HUDEP-2 (cell line): ENCODE measurements at regions not wholly inside any gene's neighbourhood (a gene's known extent, or its start where the extent isn't known, plus 50 kb on each side); places are given as distances from the start of the nearest gene placed in this dataset.

Experiments
- DNase-seq, 76 experiments: peaks; one replicate each; lab custom pipeline; 2025; ENCODE audit not compliant: unreplicated experiment in 76 of 76; lab: John Stamatoyannopoulos, UW

- no peak for DNase-seq
Measured at GRCh38 chr20:43863821-43864544, 50.7 kb upstream of the TOX2 start.

- no peak for DNase-seq
Measured at GRCh38 chr20:43863330-43863729, 51.3 kb upstream of the TOX2 start.

GRCh38 chr20:43862438-43862837 is 52.2 kb upstream of the TOX2 start:
- no peak for DNase-seq

GRCh38 chr20:43859994-43860393 is 54.7 kb upstream of the TOX2 start:
- no peak for DNase-seq

- no peak for DNase-seq
Measured at GRCh38 chr20:43857932-43858331, 56.7 kb upstream of the TOX2 start.

GRCh38 chr20:43857127-43857526 is 57.5 kb upstream of the TOX2 start:
- no peak for DNase-seq

- DNase-seq = no peak
Measured at GRCh38 chr20:43855803-43856202, 58.8 kb upstream of the TOX2 start.

GRCh38 chr20:43853918-43854317 is 60.7 kb upstream of the TOX2 start:
- DNase-seq = no peak

GRCh38 chr20:43853174-43853803 is 61.4 kb upstream of the TOX2 start:
- DNase-seq = no peak

- no peak for DNase-seq
Measured at GRCh38 chr20:43849496-43850186, 65.0 kb upstream of the TOX2 start.

- DNase-seq = no peak
Measured at GRCh38 chr20:43846516-43846905, 68.1 kb upstream of the TOX2 start.

- no peak for DNase-seq
Measured at GRCh38 chr20:43844778-43845614, 69.7 kb upstream of the TOX2 start.

- DNase-seq = no peak
Measured at GRCh38 chr20:43843965-43844660, 70.5 kb upstream of the TOX2 start.

GRCh38 chr20:43843096-43843964 is 71.3 kb upstream of the TOX2 start:
- DNase-seq = no peak

- DNase-seq = no peak
Measured at GRCh38 chr20:43842126-43843020, 72.3 kb upstream of the TOX2 start.

- peak in 9 of 76 experiments; percentile 1 to 16 (median 11) for DNase-seq
Measured at GRCh38 chr20:43840382-43841070, 74.1 kb upstream of the TOX2 start.

- no peak for DNase-seq
Measured at GRCh38 chr20:43839793-43840199, 74.9 kb upstream of the TOX2 start.

- DNase-seq = no peak
Measured at GRCh38 chr20:43838703-43839060, 76.0 kb upstream of the TOX2 start.
